ENCODE measurements at regions not wholly inside any gene's neighbourhood (a gene's known extent, or its start where the extent isn't known, plus 50 kb on each side); places are given as distances from the start of the nearest gene placed in this dataset.

DNA sequence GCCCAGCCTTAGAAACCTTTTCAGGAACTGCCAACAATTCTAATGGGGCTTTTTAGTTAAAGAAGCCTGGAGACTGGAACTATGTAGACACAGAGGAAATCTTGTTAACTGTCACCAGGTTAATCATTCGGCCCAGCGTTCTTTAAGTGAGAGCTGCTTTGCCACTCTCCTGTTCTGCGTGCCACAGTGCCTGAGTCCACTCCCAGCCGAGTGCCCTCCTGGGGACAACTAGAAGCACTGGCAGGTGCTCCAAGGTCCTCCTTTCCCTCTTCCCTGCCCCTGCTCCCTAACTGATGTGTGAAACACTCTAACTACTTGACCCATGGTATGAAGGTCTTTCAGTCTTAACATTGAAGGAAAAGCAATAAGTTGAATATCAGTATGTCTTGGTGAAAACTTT lies 151.2 kb upstream of the TLL1 start:
- no peaks in the 10 kb centered on the region; a peak in 1 of 7 replicates for H3K36me3 Mint-ChIP-seq (ENCODE audit: insufficient read depth in 1 of 3, low read depth in 3 of 3)

More for the DNA sequence above, 151.2 kb upstream of the TLL1 start:
- H3K9me3 Mint-ChIP-seq, result no peaks in the 10 kb centered on the region; a peak in 1 of 5 replicates
- Histone ChIP-seq H3K9me3 (ENCODE audit: control insufficient read depth, low read depth, low read length) (no peaks in the 10 kb centered on the region), H4K5ac (ENCODE audit: insufficient read length, low read depth, low read length) (no peak overlapping the region), H3K18ac (ENCODE audit: insufficient read length, low read depth, low read length) (no peak overlapping the region), H3K4ac (ENCODE audit: low read depth, low read length) (no peak overlapping the region), H2BK120ac (ENCODE audit: low read depth, low read length, poor library complexity, severe bottlenecking) (no peak overlapping the region), H3K23me2 (ENCODE audit: insufficient read length, low read depth, low read length, poor library complexity, severe bottlenecking) (no peaks in the 10 kb centered on the region), H4K8ac (replicated peaks; ENCODE audit: insufficient read length, low read depth, low read length) (no peak overlapping the region), H4K91ac (ENCODE audit: insufficient read length, low read depth, low read length) (no peak overlapping the region), H4K20me1 (ENCODE audit: control insufficient read depth, insufficient read depth, insufficient read length) (no peaks in the 10 kb centered on the region), H3K4me2 (ENCODE audit: insufficient read depth, insufficient read length, low read length) (no peak overlapping the region), H3K56ac (ENCODE audit: insufficient read length, low read depth, low read length) (no peak overlapping the region), H3K23ac (ENCODE audit: insufficient read length, low read depth, low read length) (no peak overlapping the region), H3K14ac (ENCODE audit: insufficient read depth, low read length) (no peak overlapping the region), H2BK5ac (ENCODE audit: insufficient read length, low read length) (no peak overlapping the region), H3K79me2 (ENCODE audit: insufficient read depth, low read length) (no peaks in the 10 kb centered on the region), H2BK12ac (ENCODE audit: insufficient read length, low read depth, low read length) (no peak overlapping the region), H2AK5ac (ENCODE audit: insufficient read length, low read length) (no peak overlapping the region), H3K4me1 (ENCODE audit: insufficient read depth, low read length) (peaks cover 3% of the 10 kb centered on the region; the same call in 1 of the 2 replicates), H3K9ac (ENCODE audit: extremely low read depth, insufficient read length, low read length) (no peak overlapping the region), H2AFZ (ENCODE audit: low read length) (no peak overlapping the region), H3K79me1 (ENCODE audit: insufficient read depth, low read depth, low read length, poor library complexity, severe bottlenecking) (no peaks in the 10 kb centered on the region), H3K27me3 (ENCODE audit: insufficient read depth, low read length) (no peaks in the 10 kb centered on the region), H2BK20ac (ENCODE audit: low read depth, low read length, poor library complexity, severe bottlenecking) (no peak overlapping the region), H2BK15ac (ENCODE audit: low read depth, low read length) (no peak overlapping the region), H3K27ac (ENCODE audit: insufficient read length, low read depth, low read length) (no peak overlapping the region), H3T11ph (ENCODE audit: low read length) (no peak overlapping the region)
- peaks cover 33 to 34% of the 10 kb centered on the region in 2 experiments for H3K4me1 Mint-ChIP-seq
- H3K27ac Mint-ChIP-seq, result no peak overlapping the region
- WGBS (ENCODE audit: extremely low coverage, insufficient read length, low lambda C conversion rate), result no CpG with 5 or more reads among the region's 4 CpGs
- no peak overlapping the region for H3K4me3 Mint-ChIP-seq
- TF ChIP-seq CTCF (conservative IDR thresholded peaks at IDR 0.05), result no peak
- DNase-seq, result no peak
- no peaks in the 10 kb centered on the region for H3K27me3 Mint-ChIP-seq (ENCODE audit: low read depth)

All from H9 (cell line).